ENCODE measurements at regions not wholly inside any gene's neighbourhood (a gene's known extent, or its start where the extent isn't known, plus 50 kb on each side); places are given as distances from the start of the nearest gene placed in this dataset.

DNA sequence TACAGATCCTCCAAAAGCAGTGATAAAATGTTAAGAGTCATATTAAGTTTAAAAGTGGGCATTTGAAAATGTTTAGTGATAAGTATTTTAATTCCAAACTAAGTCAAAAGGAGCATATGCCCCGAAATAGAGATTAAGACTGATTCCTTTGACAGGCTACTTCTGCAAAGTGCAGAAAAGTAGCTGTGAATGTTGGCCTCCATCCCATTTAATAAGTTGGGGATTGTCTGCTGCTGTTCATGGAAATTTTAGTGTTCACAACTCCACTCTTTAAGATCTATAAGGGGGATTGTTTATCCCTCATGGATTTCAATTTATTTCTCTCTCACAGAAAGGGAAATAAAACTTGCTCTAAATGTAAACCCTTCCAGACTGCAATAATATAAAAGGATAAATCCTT is 278.3 kb downstream of the KCTD12 start:
- 43% methylated on average over 1 of the region's 1 CpG for WGBS
- Histone ChIP-seq H3K36me3 (ENCODE audit: control insufficient read depth in 4 of 4, insufficient read depth in 3 of 4, low read depth in 1 of 4, low read length in 3 of 4) (no peaks in the 10 kb centered on the region), H3K4me1 (ENCODE audit: control insufficient read depth in 4 of 4, insufficient read depth in 4 of 4, low read length in 3 of 4) (no peaks in the 10 kb centered on the region), H3K4me3 (ENCODE audit: low read depth in 1 of 3, low read length in 3 of 3) (no peak overlapping the region), H3K9me3 (ENCODE audit: control insufficient read depth in 4 of 4, low read length in 3 of 4) (no peaks in the 10 kb centered on the region), H3K27ac (ENCODE audit: low read depth in 1 of 2, low read length in 2 of 2) (no peak overlapping the region), H3K9ac (ENCODE audit: low read depth in 1 of 2, low read length in 2 of 2) (no peak overlapping the region), H3K27me3 (ENCODE audit: control insufficient read depth in 4 of 4, insufficient read depth in 4 of 4, low read length in 3 of 4) (no peaks in the 10 kb centered on the region)
- no peak for DNase-seq (ENCODE audit: low spot score)
- no peak for TF ChIP-seq HNF4A (conservative IDR thresholded peaks at IDR 0.05)
- no peak for TF ChIP-seq RXRA (IDR thresholded peaks at IDR 0.05)
- no peak for TF ChIP-seq GABPA (IDR thresholded peaks at IDR 0.05 in 1 of 2, conservative IDR thresholded peaks at IDR 0.05 in 1 of 2)
- TF ChIP-seq, protein P1, sequence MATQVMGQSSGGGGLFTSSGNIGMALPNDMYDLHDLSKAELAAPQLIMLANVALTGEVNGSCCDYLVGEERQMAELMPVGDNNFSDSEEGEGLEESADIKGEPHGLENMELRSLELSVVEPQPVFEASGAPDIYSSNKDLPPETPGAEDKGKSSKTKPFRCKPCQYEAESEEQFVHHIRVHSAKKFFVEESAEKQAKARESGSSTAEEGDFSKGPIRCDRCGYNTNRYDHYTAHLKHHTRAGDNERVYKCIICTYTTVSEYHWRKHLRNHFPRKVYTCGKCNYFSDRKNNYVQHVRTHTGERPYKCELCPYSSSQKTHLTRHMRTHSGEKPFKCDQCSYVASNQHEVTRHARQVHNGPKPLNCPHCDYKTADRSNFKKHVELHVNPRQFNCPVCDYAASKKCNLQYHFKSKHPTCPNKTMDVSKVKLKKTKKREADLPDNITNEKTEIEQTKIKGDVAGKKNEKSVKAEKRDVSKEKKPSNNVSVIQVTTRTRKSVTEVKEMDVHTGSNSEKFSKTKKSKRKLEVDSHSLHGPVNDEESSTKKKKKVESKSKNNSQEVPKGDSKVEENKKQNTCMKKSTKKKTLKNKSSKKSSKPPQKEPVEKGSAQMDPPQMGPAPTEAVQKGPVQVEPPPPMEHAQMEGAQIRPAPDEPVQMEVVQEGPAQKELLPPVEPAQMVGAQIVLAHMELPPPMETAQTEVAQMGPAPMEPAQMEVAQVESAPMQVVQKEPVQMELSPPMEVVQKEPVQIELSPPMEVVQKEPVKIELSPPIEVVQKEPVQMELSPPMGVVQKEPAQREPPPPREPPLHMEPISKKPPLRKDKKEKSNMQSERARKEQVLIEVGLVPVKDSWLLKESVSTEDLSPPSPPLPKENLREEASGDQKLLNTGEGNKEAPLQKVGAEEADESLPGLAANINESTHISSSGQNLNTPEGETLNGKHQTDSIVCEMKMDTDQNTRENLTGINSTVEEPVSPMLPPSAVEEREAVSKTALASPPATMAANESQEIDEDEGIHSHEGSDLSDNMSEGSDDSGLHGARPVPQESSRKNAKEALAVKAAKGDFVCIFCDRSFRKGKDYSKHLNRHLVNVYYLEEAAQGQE (IDR thresholded peaks at IDR 0.05): no peak
- no peak for TF ChIP-seq YY1 (IDR thresholded peaks at IDR 0.05)

GRCh38 chr13:76600081-76600480 is 286.1 kb downstream of the KCTD12 start:
- H3K9ac ChIP-seq (ENCODE audit: low read depth in 1 of 2, low read length in 2 of 2): no peak overlapping the region
- no peak overlapping the region for H3K27ac ChIP-seq (ENCODE audit: low read depth in 1 of 2, low read length in 2 of 2)
- no peaks in the 10 kb centered on the region for H3K4me1 ChIP-seq (ENCODE audit: control insufficient read depth in 4 of 4, insufficient read depth in 4 of 4, low read length in 3 of 4)
- TF ChIP-seq RXRA (IDR thresholded peaks at IDR 0.05): no peak
- no peak for TF ChIP-seq EGR1 (IDR thresholded peaks at IDR 0.05; ENCODE audit: low read depth in 2 of 2)
- TF ChIP-seq HNF4A (conservative IDR thresholded peaks at IDR 0.05): no peak
- TF ChIP-seq, protein P1 (IDR thresholded peaks at IDR 0.05): no peak
- TF ChIP-seq JUND (IDR thresholded peaks at IDR 0.05): no peak
- no peak for TF ChIP-seq HNF4G (IDR thresholded peaks at IDR 0.05)
- no peak for TF ChIP-seq ZBTB33 (IDR thresholded peaks at IDR 0.05)
- no peak for TF ChIP-seq SP1 (IDR thresholded peaks at IDR 0.05)
- no peak for TF ChIP-seq NR2F2 (IDR thresholded peaks at IDR 0.05)
- DNase-seq (ENCODE audit: low spot score): no peak
- no peak overlapping the region for H3K4me3 ChIP-seq (ENCODE audit: low read depth in 1 of 3, low read length in 3 of 3)
- no peaks in the 10 kb centered on the region for H3K27me3 ChIP-seq (ENCODE audit: control insufficient read depth in 4 of 4, insufficient read depth in 4 of 4, low read length in 3 of 4)
- no peaks in the 10 kb centered on the region for H3K9me3 ChIP-seq (ENCODE audit: control insufficient read depth in 4 of 4, low read length in 3 of 4)
- no peaks in the 10 kb centered on the region for H3K36me3 ChIP-seq (ENCODE audit: control insufficient read depth in 4 of 4, insufficient read depth in 3 of 4, low read depth in 1 of 4, low read length in 3 of 4)

Measured in liver (tissue), 7 donors.